Thyroid gland (tissue), 4 donors: ENCODE measurements at regions not wholly inside any gene's neighbourhood (a gene's known extent, or its start where the extent isn't known, plus 50 kb on each side); places are given as distances from the start of the nearest gene placed in this dataset.

Experiments
- DNase-seq, 2 donors: peaks; one replicate each; pipeline ENCODE4 v3.0.0-alpha.2; 2019
- H3K27ac ChIP-seq, 3 donors: fragments of 200-600 bp; sonication (generic); 1 replicate in 2 of 3; 2 replicates in 1 of 3; pipeline ENCODE4 v1.5.1; 2016 to 2019; ENCODE audit warnings: mild to moderate bottlenecking in 1 of 3, moderate library complexity in 1 of 3
- H3K27me3 ChIP-seq: fragments of 200-600 bp; sonication (generic); one replicate; pipeline ENCODE4 v1.5.1; 2019
- H3K36me3 ChIP-seq, 2 donors: fragments of 200-600 bp; sonication (generic); one replicate each; pipeline ENCODE4 v1.5.1; 2016 to 2019
- H3K4me1 ChIP-seq, 2 donors: fragments of 200-600 bp; sonication (generic); one replicate each; pipeline ENCODE4 v1.5.1; 2017 to 2019
- H3K4me3 ChIP-seq, 3 donors: fragments of 200-600 bp; sonication (generic); replicated peaks in 1 of 3; 1 replicate in 2 of 3; 2 replicates in 1 of 3; pipeline ENCODE4 v1.5.1; 2016; ENCODE audit warnings: mild to moderate bottlenecking in 1 of 3
- H3K9me3 ChIP-seq: fragments of 200-600 bp; sonication (generic); one replicate; pipeline ENCODE4 v1.5.1; 2017
- CTCF ChIP-seq, 6 experiments: fragments of 200-600 bp in 3 of 6; fragments of 450-650 bp in 3 of 6; sonication (generic) in 3 of 6; IDR thresholded peaks; one replicate each; pipeline ENCODE4 v1.5.1; 2016 to 2019; ENCODE audit warnings: antibody characterized with exemption in 6 of 6, mild to moderate bottlenecking in 2 of 6, inconsistent platforms in 1 of 6, moderate library complexity in 1 of 6
- POLR2A ChIP-seq, 2 donors: fragments of 450-650 bp; IDR thresholded peaks; one replicate each; pipeline ENCODE4 v1.6.1; 2017; ENCODE audit warnings: antibody characterized with exemption in 2 of 2, mild to moderate bottlenecking in 2 of 2, moderate library complexity in 1 of 2
- WGBS, 2 donors: methylation state at CpG; one replicate each; pipeline ENCODE4 v1.1.5; 2017; 5-methylcytosine and 5-hydroxymethylcytosine counted together
- intact Hi-C: fragments of 100-400 bp; cut with DNase I; formaldehyde crosslinking; loops from one replicate; pipeline ENCODE4 v1.15.1; 2023

GRCh38 chr6:99024089-99024488 lies 76.3 kb upstream of the FBXL4 start:
- 95 to 99% methylated on average over 3 of the region's 3 CpGs for WGBS, 2 donors
- TF ChIP-seq POLR2A (IDR thresholded peaks at IDR 0.05), result no peak
- TF ChIP-seq CTCF (IDR thresholded peaks at IDR 0.05), result no peak
- Histone ChIP-seq H3K27ac (no peak overlapping the region), H3K27me3 (no peaks in the 10 kb centered on the region), H3K4me3 (no peak overlapping the region), H3K9me3 (no peaks in the 10 kb centered on the region), H3K4me1 (no peaks in the 10 kb centered on the region), H3K36me3 (no peaks in the 10 kb centered on the region)
- intact Hi-C loops, result no loop called here
- DNase-seq, result no peak

- TF ChIP-seq POLR2A (IDR thresholded peaks at IDR 0.05) (no peak), CTCF (IDR thresholded peaks at IDR 0.05) (no peak)
- H3K27ac ChIP-seq, result no peak overlapping the region
These were observed 74.4 kb upstream of the FBXL4 start for GRCh38 chr6:99022039-99022609.

GRCh38 chr6:99019381-99019780 lies 71.6 kb upstream of the FBXL4 start:
- Histone ChIP-seq H3K27ac (no peak overlapping the region), H3K4me3 (no peak overlapping the region), H3K36me3 (no peaks in the 10 kb centered on the region), H3K27me3 (no peaks in the 10 kb centered on the region), H3K9me3 (no peaks in the 10 kb centered on the region), H3K4me1 (no peaks in the 10 kb centered on the region)
- TF ChIP-seq POLR2A (IDR thresholded peaks at IDR 0.05), result no peak
- no peak for TF ChIP-seq CTCF (IDR thresholded peaks at IDR 0.05)
- no peak for DNase-seq
- 71 to 94% methylated on average over 1 of the region's 1 CpG for WGBS, 2 donors
- intact Hi-C loops, result no loop called here

More at GRCh38 chr6:99022039-99022609, 74.4 kb upstream of the FBXL4 start:
- H3K27me3 ChIP-seq, result no peaks in the 10 kb centered on the region
- H3K36me3 ChIP-seq, result no peaks in the 10 kb centered on the region
- H3K4me1 ChIP-seq, result no peaks in the 10 kb centered on the region
- DNase-seq, result no peak
- no peak overlapping the region for H3K4me3 ChIP-seq
- H3K9me3 ChIP-seq, result no peaks in the 10 kb centered on the region
- intact Hi-C loops, result no loop called here
- WGBS, 2 donors, result 91 to 95% methylated on average over 9 of the region's 9 CpGs

GRCh38 chr6:99017150-99017549 lies 69.4 kb upstream of the FBXL4 start:
- no peaks in the 10 kb centered on the region for H3K27me3 ChIP-seq
- H3K4me3 ChIP-seq, result no peak overlapping the region
- no peaks in the 10 kb centered on the region for H3K4me1 ChIP-seq
- no peak for TF ChIP-seq CTCF (IDR thresholded peaks at IDR 0.05)
- no peak for TF ChIP-seq POLR2A (IDR thresholded peaks at IDR 0.05)
- no peaks in the 10 kb centered on the region for H3K36me3 ChIP-seq
- intact Hi-C loops, result no loop called here
- no peaks in the 10 kb centered on the region for H3K9me3 ChIP-seq
- DNase-seq, result no peak
- WGBS, 2 donors, result 61 to 68% methylated on average over 1 of the region's 1 CpG
- H3K27ac ChIP-seq, result no peak overlapping the region

GRCh38 chr6:99016355-99016754 lies 68.6 kb upstream of the FBXL4 start:
- TF ChIP-seq CTCF (IDR thresholded peaks at IDR 0.05) (no peak), POLR2A (IDR thresholded peaks at IDR 0.05) (no peak)
- H3K36me3 ChIP-seq, result no peaks in the 10 kb centered on the region
- intact Hi-C loops, result no loop called here
- WGBS, 2 donors, result 76 to 77% methylated on average over 1 of the region's 1 CpG
- DNase-seq, result no peak
- no peaks in the 10 kb centered on the region for H3K9me3 ChIP-seq
- no peak overlapping the region for H3K4me3 ChIP-seq
- no peak overlapping the region for H3K27ac ChIP-seq
- H3K27me3 ChIP-seq, result no peaks in the 10 kb centered on the region
- no peaks in the 10 kb centered on the region for H3K4me1 ChIP-seq
